DOHH2 (cell line): ENCODE measurements at regions not wholly inside any gene's neighbourhood (a gene's known extent, or its start where the extent isn't known, plus 50 kb on each side); places are given as distances from the start of the nearest gene placed in this dataset.

ENCODE experiments used
- H3F3A ChIP-seq: fragments of 200-600 bp; sonication (generic), shearing (Covaris generic); 2 replicates; pipeline ENCODE4 v1.6.0; 2016; ENCODE audit warnings: antibody characterized with exemption, mild to moderate bottlenecking; ENCODE audit not compliant: control insufficient read depth, insufficient read depth
- H3K27ac ChIP-seq: fragments of 200-600 bp; sonication (generic); 2 replicates; pipeline ENCODE4 v1.5.1; 2014; ENCODE audit warnings: low read depth, mild to moderate bottlenecking, low read length, moderate library complexity
- H3K27me3 ChIP-seq: fragments of 200-600 bp; sonication (generic); 2 replicates; pipeline ENCODE4 v1.6.1; 2014; ENCODE audit warnings: mild to moderate bottlenecking, low read length, mixed read lengths; ENCODE audit not compliant: control insufficient read depth
- H3K36me3 ChIP-seq: fragments of 200-600 bp; sonication (generic); 2 replicates; pipeline ENCODE4 v1.6.1; 2014; ENCODE audit warnings: mild to moderate bottlenecking, low read length, moderate library complexity, mixed read lengths; ENCODE audit not compliant: control insufficient read depth
- H3K4me1 ChIP-seq: fragments of 200-600 bp; sonication (generic); 2 replicates; pipeline ENCODE4 v1.6.1; 2014; ENCODE audit warnings: mild to moderate bottlenecking, low read length, mixed read lengths; ENCODE audit not compliant: control insufficient read depth
- H3K4me2 ChIP-seq: fragments of 200-600 bp; sonication (generic); 2 replicates; pipeline ENCODE4 v1.6.0; 2014; ENCODE audit warnings: mild to moderate bottlenecking, low read length, moderate library complexity
- H3K4me3 ChIP-seq: fragments of 200-600 bp; sonication (generic); 2 replicates; pipeline ENCODE4 v1.5.1; 2014; ENCODE audit warnings: mild to moderate bottlenecking, low read length, mixed read lengths
- H3K79me2 ChIP-seq: fragments of 200-600 bp; sonication (generic); 2 replicates; pipeline ENCODE4 v1.6.1; 2014; ENCODE audit warnings: mild to moderate bottlenecking, low read length, mixed read lengths; ENCODE audit not compliant: control insufficient read depth
- H3K9me2 ChIP-seq: fragments of 200-600 bp; sonication (generic); replicated peaks from 2 replicates; pipeline ENCODE4 v1.6.1; 2014; ENCODE audit warnings: mild to moderate bottlenecking, low read length, mixed read lengths; ENCODE audit not compliant: control insufficient read depth
- H3K9me3 ChIP-seq: fragments of 200-600 bp; sonication (generic); 2 replicates; pipeline ENCODE4 v1.6.1; 2014; ENCODE audit warnings: antibody characterized with exemption, low read length, mixed read lengths; ENCODE audit not compliant: control insufficient read depth, insufficient read depth
- H4K20me1 ChIP-seq: fragments of 200-600 bp; sonication (generic); 2 replicates; pipeline ENCODE4 v1.6.0; 2014; ENCODE audit warnings: low read depth, mild to moderate bottlenecking, antibody characterized with exemption, low read length, moderate library complexity; ENCODE audit not compliant: control insufficient read depth, insufficient read depth
- CTCF ChIP-seq: fragments of 200-600 bp; sonication (generic); IDR thresholded peaks from one replicate; pipeline ENCODE4 v1.5.1; 2014; ENCODE audit warnings: antibody characterized with exemption, mild to moderate bottlenecking, low read depth, low read length; ENCODE audit not compliant: poor library complexity, severe bottlenecking
- EZH2phosphoT487 ChIP-seq: fragments of 200-600 bp; sonication (generic); IDR thresholded peaks from 2 replicates; pipeline ENCODE4 v1.6.1; 2017; ENCODE audit warnings: borderline replicate concordance, mild to moderate bottlenecking, antibody characterized with exemption, low read length, moderate library complexity, mixed read lengths

GRCh38 chr7:94059746-94060145 is 55.6 kb upstream of the BET1 start:
- Histone ChIP-seq H3K79me2 (no peaks in the 10 kb centered on the region), H3K4me3 (peak overlapping the region; percentile 12; the same call in 1 of the 2 replicates), H3K27me3 (no peaks in the 10 kb centered on the region), H3K36me3 (peaks cover 9% of the 10 kb centered on the region), H3K9me3 (peaks cover 7% of the 10 kb centered on the region; the same call in 1 of the 2 replicates), H3K27ac (peak overlapping the region; percentile 56), H4K20me1 (no peaks in the 10 kb centered on the region), H3K9me2 (no peaks in the 10 kb centered on the region), H3K4me1 (peaks cover 88% of the 10 kb centered on the region), H3K4me2 (peak overlapping the region; percentile 62), H3F3A (peaks cover 11% of the 10 kb centered on the region)
- no peak for TF ChIP-seq CTCF
- TF ChIP-seq EZH2phosphoT487 = no peak

- H3F3A ChIP-seq = peaks cover 11% of the 10 kb centered on the region
- H3K9me2 ChIP-seq = no peaks in the 10 kb centered on the region
- peaks cover 9% of the 10 kb centered on the region for H3K36me3 ChIP-seq
- H3K79me2 ChIP-seq = no peaks in the 10 kb centered on the region
- TF ChIP-seq CTCF (no peak), EZH2phosphoT487 (no peak)
- H4K20me1 ChIP-seq = no peaks in the 10 kb centered on the region
- peak overlapping the region; percentile 56 for H3K27ac ChIP-seq
- peaks cover 91% of the 10 kb centered on the region for H3K4me1 ChIP-seq
- no peaks in the 10 kb centered on the region for H3K27me3 ChIP-seq
- H3K4me2 ChIP-seq = peak overlapping the region; percentile 62
- peak overlapping the region; percentile 50 for H3K4me3 ChIP-seq
- peaks cover 7% of the 10 kb centered on the region; the same call in 1 of the 2 replicates for H3K9me3 ChIP-seq
These were observed 56.6 kb upstream of the BET1 start for GRCh38 chr7:94060752-94061151.

- H3K27me3 ChIP-seq = no peaks in the 10 kb centered on the region
- H3K79me2 ChIP-seq = no peaks in the 10 kb centered on the region
- H3K4me3 ChIP-seq = peak overlapping the region; percentile 50
- H3K36me3 ChIP-seq = peaks cover 5% of the 10 kb centered on the region
- H3K4me1 ChIP-seq = peaks cover 91% of the 10 kb centered on the region
- H3K9me3 ChIP-seq = peaks cover 5% of the 10 kb centered on the region; the same call in 1 of the 2 replicates
- peak overlapping the region; percentile 56 for H3K27ac ChIP-seq
- no peak for TF ChIP-seq CTCF
- no peak for TF ChIP-seq EZH2phosphoT487
- H3F3A ChIP-seq = peaks cover 11% of the 10 kb centered on the region
- no peaks in the 10 kb centered on the region for H3K9me2 ChIP-seq
- H4K20me1 ChIP-seq = no peaks in the 10 kb centered on the region
- H3K4me2 ChIP-seq = peak overlapping the region; percentile 62
These were observed 57.2 kb upstream of the BET1 start for GRCh38 chr7:94061326-94061725.

- Histone ChIP-seq H3K4me3 (peak overlapping the region; percentile 50), H3K36me3 (peaks cover 4% of the 10 kb centered on the region), H3K79me2 (no peaks in the 10 kb centered on the region), H3K27ac (peak overlapping the region; percentile 56; the same call in 1 of the 2 replicates), H3K4me1 (peaks cover 87% of the 10 kb centered on the region), H3K9me2 (no peaks in the 10 kb centered on the region), H4K20me1 (no peaks in the 10 kb centered on the region), H3K4me2 (peak overlapping the region; percentile 62), H3K9me3 (no peaks in the 10 kb centered on the region), H3F3A (peaks cover 11% of the 10 kb centered on the region), H3K27me3 (no peaks in the 10 kb centered on the region)
- TF ChIP-seq CTCF (no peak), EZH2phosphoT487 (no peak)
These were observed 58.2 kb upstream of the BET1 start for GRCh38 chr7:94062372-94062771.
